H9 (cell line): ENCODE measurements at regions not wholly inside any gene's neighbourhood (a gene's known extent, or its start where the extent isn't known, plus 50 kb on each side); places are given as distances from the start of the nearest gene placed in this dataset.
A peak's percentile ranks its signal among the peaks of the same experiment; 100 is the strongest.

Experiments used
- DNase-seq: peaks from one replicate; pipeline ENCODE4 v3.0.0-alpha.2; 2017
- H2AFZ ChIP-seq: one replicate; pipeline ENCODE4 v1.6.1; 2013; ENCODE audit warnings: mild to moderate bottlenecking, low read length, control low read depth, moderate library complexity
- H2AK5ac ChIP-seq: 2 replicates; pipeline ENCODE4 v1.6.1; 2013; ENCODE audit warnings: low read length, control low read depth, mixed read lengths; ENCODE audit not compliant: insufficient read length
- H2BK120ac ChIP-seq: one replicate; pipeline ENCODE4 v1.6.1; 2013; ENCODE audit warnings: low read depth, mild to moderate bottlenecking, low read length, control low read depth, inconsistent platforms; ENCODE audit not compliant: poor library complexity, severe bottlenecking
- H2BK12ac ChIP-seq: 2 replicates; pipeline ENCODE4 v1.6.1; 2013; ENCODE audit warnings: low read length, control low read depth, mixed read lengths, low read depth; ENCODE audit not compliant: insufficient read length
- H2BK15ac ChIP-seq: 2 replicates; pipeline ENCODE4 v1.6.1; 2013; ENCODE audit warnings: low read depth, low read length, control low read depth
- H2BK20ac ChIP-seq: one replicate; pipeline ENCODE4 v1.6.1; 2013; ENCODE audit warnings: low read depth, mild to moderate bottlenecking, low read length, control low read depth, inconsistent platforms; ENCODE audit not compliant: poor library complexity, severe bottlenecking
- H2BK5ac ChIP-seq: 2 replicates; pipeline ENCODE4 v1.6.1; 2013; ENCODE audit warnings: low read length, control low read depth, mixed read lengths; ENCODE audit not compliant: insufficient read length
- H3K14ac ChIP-seq: 2 replicates; pipeline ENCODE4 v1.6.1; 2013; ENCODE audit warnings: low read length, control low read depth; ENCODE audit not compliant: insufficient read depth
- H3K18ac ChIP-seq: 2 replicates; pipeline ENCODE4 v1.6.1; 2013; ENCODE audit warnings: low read depth, mild to moderate bottlenecking, mixed read lengths, low read length, control low read depth; ENCODE audit not compliant: insufficient read length
- H3K23ac ChIP-seq: 2 replicates; pipeline ENCODE4 v1.6.1; 2013; ENCODE audit warnings: low read length, control low read depth, mixed read lengths, low read depth; ENCODE audit not compliant: insufficient read length
- H3K23me2 ChIP-seq: 2 replicates; pipeline ENCODE4 v1.6.1; 2013; ENCODE audit warnings: low read depth, mild to moderate bottlenecking, mixed read lengths, low read length, control low read depth; ENCODE audit not compliant: insufficient read length, poor library complexity, severe bottlenecking
- H3K27ac ChIP-seq: 2 replicates; pipeline ENCODE4 v1.5.1; 2013; ENCODE audit warnings: low read length, control low read depth, mixed read lengths, low read depth; ENCODE audit not compliant: insufficient read length
- H3K27me3 ChIP-seq: 2 replicates; pipeline ENCODE4 v1.6.1; 2013; ENCODE audit warnings: low read length, control low read depth, inconsistent platforms; ENCODE audit not compliant: insufficient read depth
- H3K4ac ChIP-seq: 2 replicates; pipeline ENCODE4 v1.6.1; 2013; ENCODE audit warnings: low read depth, mild to moderate bottlenecking, control low read depth, inconsistent platforms, low read length, moderate library complexity
- H3K4me1 ChIP-seq: 2 replicates; pipeline ENCODE4 v1.6.1; 2013; ENCODE audit warnings: low read length, control low read depth, inconsistent platforms; ENCODE audit not compliant: insufficient read depth
- H3K4me2 ChIP-seq: 2 replicates; pipeline ENCODE4 v1.6.1; 2013; ENCODE audit warnings: low read length, control low read depth, mixed read lengths; ENCODE audit not compliant: insufficient read length, insufficient read depth
- H3K56ac ChIP-seq: 2 replicates; pipeline ENCODE4 v1.6.1; 2013; ENCODE audit warnings: low read depth, mild to moderate bottlenecking, mixed read lengths, low read length, control low read depth; ENCODE audit not compliant: insufficient read length
- H3K79me1 ChIP-seq: 2 replicates; pipeline ENCODE4 v1.6.1; 2013; ENCODE audit warnings: low read depth, mild to moderate bottlenecking, moderate library complexity, low read length, control low read depth, inconsistent platforms; ENCODE audit not compliant: insufficient read depth, poor library complexity, severe bottlenecking
- H3K79me2 ChIP-seq: 2 replicates; pipeline ENCODE4 v1.6.1; 2013; ENCODE audit warnings: low read length, control low read depth, inconsistent platforms; ENCODE audit not compliant: insufficient read depth
- H3K9ac ChIP-seq: 2 replicates; pipeline ENCODE4 v1.6.1; 2013; ENCODE audit warnings: low read length, control low read depth, mixed read lengths; ENCODE audit not compliant: insufficient read length; ENCODE audit errors: extremely low read depth
- H3K9me3 ChIP-seq: one replicate; pipeline ENCODE4 v1.6.1; 2013; ENCODE audit warnings: low read depth, low read length, inconsistent platforms; ENCODE audit not compliant: control insufficient read depth
- H3T11ph ChIP-seq: one replicate; pipeline ENCODE4 v1.6.1; 2013; ENCODE audit warnings: mild to moderate bottlenecking, low read length, control low read depth, inconsistent platforms
- H4K20me1 ChIP-seq: one replicate; pipeline ENCODE4 v1.6.1; 2013; ENCODE audit not compliant: control insufficient read depth, insufficient read length, insufficient read depth
- H4K5ac ChIP-seq: 2 replicates; pipeline ENCODE4 v1.6.1; 2013; ENCODE audit warnings: low read depth, mild to moderate bottlenecking, mixed read lengths, low read length, control low read depth; ENCODE audit not compliant: insufficient read length
- H4K8ac ChIP-seq: replicated peaks from 2 replicates; pipeline ENCODE4 v1.6.1; 2013; ENCODE audit warnings: low read length, control low read depth, mixed read lengths, low read depth; ENCODE audit not compliant: insufficient read length
- H4K91ac ChIP-seq: 2 replicates; pipeline ENCODE4 v1.6.1; 2013; ENCODE audit warnings: low read depth, mild to moderate bottlenecking, moderate library complexity, mixed read lengths, low read length, control low read depth; ENCODE audit not compliant: insufficient read length
- H3K27ac Mint-ChIP-seq, 3 experiments: 2 replicates in 2 of 3; 3 replicates in 1 of 3; pipeline ENCODE4 v1.8.0; 2020 to 2021; ENCODE audit warnings: mixed read lengths in 3 of 3, mild to moderate bottlenecking in 1 of 3, moderate library complexity in 1 of 3
- H3K27me3 Mint-ChIP-seq: 2 replicates; pipeline ENCODE4 v1.8.0; 2021; ENCODE audit warnings: low read depth, mild to moderate bottlenecking, moderate library complexity, mixed read lengths
- H3K36me3 Mint-ChIP-seq, 3 experiments: 2 replicates in 2 of 3; 3 replicates in 1 of 3; pipeline ENCODE4 v1.8.0; 2020 to 2021; ENCODE audit warnings: low read depth in 3 of 3, mixed read lengths in 3 of 3; ENCODE audit not compliant: insufficient read depth in 1 of 3
- H3K4me1 Mint-ChIP-seq, 2 experiments: 2 replicates each; pipeline ENCODE4 v1.8.0; 2020; ENCODE audit warnings: mixed read lengths in 2 of 2
- H3K4me3 Mint-ChIP-seq, 2 experiments: 2 replicates in 1 of 2; 3 replicates in 1 of 2; pipeline ENCODE4 v1.8.0; 2020 to 2021; ENCODE audit warnings: mild to moderate bottlenecking in 2 of 2, mixed read lengths in 2 of 2, moderate library complexity in 1 of 2
- H3K9me3 Mint-ChIP-seq, 2 experiments: 2 replicates in 1 of 2; 3 replicates in 1 of 2; pipeline ENCODE4 v1.8.0; 2020; ENCODE audit warnings: mild to moderate bottlenecking in 2 of 2, mixed read lengths in 2 of 2, moderate library complexity in 1 of 2
- CTCF ChIP-seq: fragments of 200-600 bp; sonication (generic); conservative IDR thresholded peaks from 3 replicates; pipeline ENCODE4 v1.8.0; 2021; ENCODE audit warnings: antibody characterized with exemption, mild to moderate bottlenecking
- WGBS: extraction: QIAGEN DNeasy Blood & Tissue Kit; methylation state at CpG from one replicate; pipeline ENCODE4 v1.1.7; 2013; ENCODE audit warnings: missing lambda C conversion rate, low lambda C conversion rate, mixed read lengths; ENCODE audit not compliant: insufficient read length; ENCODE audit errors: extremely low coverage; 5-methylcytosine and 5-hydroxymethylcytosine counted together

- H3K36me3 Mint-ChIP-seq: peaks cover 3 to 17% (median 5%) of the 10 kb centered on the region in 3 experiments; a peak in 5 of 7 replicates
- no CpG with 5 or more reads among the region's 8 CpGs for WGBS
Observed at GRCh38 chr7:68922850-68923249, 675.4 kb upstream of the AUTS2 start.

More at GRCh38 chr7:68922850-68923249, 675.4 kb upstream of the AUTS2 start:
- Mint-ChIP-seq H3K27me3 (no peaks in the 10 kb centered on the region; the same call in none of the 2 replicates), H3K4me1 (no peaks in the 10 kb centered on the region), H3K9me3 (peaks cover 17 to 31% of the 10 kb centered on the region in 2 experiments), H3K27ac (peak overlapping the region in 1 of 3 experiments; percentile 30; a peak in 1 of 7 replicates), H3K4me3 (no peak overlapping the region)
- no peak overlapping the region for H3K4me2 ChIP-seq
- H3T11ph ChIP-seq: no peak overlapping the region
- H2BK12ac ChIP-seq: no peak overlapping the region
- H3K18ac ChIP-seq: no peak overlapping the region
- H3K79me1 ChIP-seq: no peaks in the 10 kb centered on the region
- H3K79me2 ChIP-seq: no peaks in the 10 kb centered on the region
- no peak overlapping the region for H3K14ac ChIP-seq
- no peaks in the 10 kb centered on the region for H3K27me3 ChIP-seq
- no peak overlapping the region for H2BK20ac ChIP-seq
- H2AK5ac ChIP-seq: no peak overlapping the region
- H2BK5ac ChIP-seq: no peak overlapping the region
- H3K56ac ChIP-seq: no peak overlapping the region
- no peaks in the 10 kb centered on the region for H4K20me1 ChIP-seq
- TF ChIP-seq CTCF: no peak
- H2BK15ac ChIP-seq: no peak overlapping the region
- H3K4me1 ChIP-seq: no peaks in the 10 kb centered on the region
- H3K9me3 ChIP-seq: peaks cover 5% of the 10 kb centered on the region
- no peak overlapping the region for H3K9ac ChIP-seq
- no peak overlapping the region for H3K27ac ChIP-seq
- no peak overlapping the region for H3K23ac ChIP-seq
- no peak overlapping the region for H4K91ac ChIP-seq
- DNase-seq: no peak
- H4K5ac ChIP-seq: no peak overlapping the region
- no peak overlapping the region for H2BK120ac ChIP-seq
- no peak overlapping the region for H2AFZ ChIP-seq
- H3K4ac ChIP-seq: no peak overlapping the region
- no peak overlapping the region for H4K8ac ChIP-seq
- no peaks in the 10 kb centered on the region for H3K23me2 ChIP-seq
